HepG2 (cell line): ENCODE measurements at regions not wholly inside any gene's neighbourhood (a gene's known extent, or its start where the extent isn't known, plus 50 kb on each side); places are given as distances from the start of the nearest gene placed in this dataset.

Experiments
- ATAC-seq: fragments of 200-7000 bp; cut with Tn5 transposase; 3 replicates; pipeline ENCODE4 v1.9.1; 2020; ENCODE audit warnings: mild to moderate bottlenecking, moderate library complexity
- BruUV-seq: library from RNA; stranded (reverse); fragments of 400-500 nt; replicated peaks from 2 replicates; lab custom pipeline; 2021; lab: Mats Ljungman, UMichigan
- CTCF ChIA-PET: fragments of 300-600 bp; formaldehyde crosslinking; extraction: SDS; loops from one replicate; lab custom pipeline; 2021; ENCODE audit warnings: low total read pairs, inconsistent platforms, low intra/inter-chr PET ratio; lab: Yijun Ruan, JAX
- POLR2A ChIA-PET: fragments of 350-600 bp; sonication (Branson Sonifier 250); formaldehyde crosslinking; loops from one replicate; lab custom pipeline; 2020; ENCODE audit warnings: antibody characterized with exemption, inconsistent platforms; lab: Yijun Ruan, JAX
- DNase-seq: peaks from one replicate; pipeline ENCODE4 v3.0.0-alpha.2; 2015; ENCODE audit warnings: low spot score
- FAIRE-seq: peaks from 3 replicates; lab custom pipeline; 2011; peaks lifted over from hg19 to GRCh38; lab: Jason Lieb, UNC
- H2AFZ ChIP-seq: one replicate; pipeline ENCODE4 v1.6.1; 2011; ENCODE audit warnings: low read length, inconsistent platforms
- H3K27ac ChIP-seq: fragments of 300-600 bp; 3 replicates; pipeline ENCODE4 v1.8.0; 2011; ENCODE audit warnings: mixed run types, mild to moderate bottlenecking, mixed read lengths, low read length, inconsistent platforms; ENCODE audit not compliant: insufficient read depth; ENCODE audit errors: extremely low read length
- H3K27me3 ChIP-seq, 2 experiments: fragments of 200-600 bp in 1 of 2; 2 replicates in 1 of 2; 3 replicates in 1 of 2; pipeline versions ENCODE4 v1.6.0 to v1.8.0; 2011; ENCODE audit warnings: low read length in 2 of 2, mild to moderate bottlenecking in 2 of 2, moderate library complexity in 2 of 2, inconsistent platforms in 1 of 2; ENCODE audit not compliant: insufficient read depth in 2 of 2, control insufficient read depth in 1 of 2
- H3K36me3 ChIP-seq, 2 experiments: fragments of 200-600 bp in 1 of 2; replicated peaks in 1 of 2; 2 replicates in 1 of 2; 3 replicates in 1 of 2; pipeline versions ENCODE4 v1.5.1 to v1.8.0; 2011; ENCODE audit warnings: low read length in 2 of 2, inconsistent platforms in 1 of 2; ENCODE audit not compliant: insufficient read depth in 2 of 2, control insufficient read depth in 1 of 2
- H3K4me1 ChIP-seq: 2 replicates; pipeline ENCODE4 v1.5.1; 2012; ENCODE audit warnings: low read length, inconsistent platforms; ENCODE audit not compliant: insufficient read depth
- H3K4me2 ChIP-seq: 2 replicates; pipeline ENCODE4 v1.6.0; 2011; ENCODE audit warnings: low read depth, low read length, inconsistent platforms
- H3K4me3 ChIP-seq, 3 experiments: fragments of 200-600 bp in 1 of 3; sonication (generic), shearing (Covaris generic) in 1 of 3; replicated peaks in 1 of 3; 2 replicates each; pipeline ENCODE4 v1.5.1; 2011 to 2016; ENCODE audit warnings: low read length in 3 of 3, inconsistent platforms in 2 of 3, low read depth in 2 of 3, mild to moderate bottlenecking in 2 of 3, control low read depth in 1 of 3, mixed read lengths in 1 of 3; ENCODE audit not compliant: insufficient read depth in 1 of 3
- H3K79me2 ChIP-seq: one replicate; pipeline ENCODE4 v1.6.1; 2011; ENCODE audit warnings: low read length, inconsistent platforms; ENCODE audit not compliant: insufficient read depth
- H3K9ac ChIP-seq: 2 replicates; pipeline ENCODE4 v1.6.0; 2011; ENCODE audit warnings: mild to moderate bottlenecking, low read depth, low read length, inconsistent platforms; ENCODE audit not compliant: insufficient read depth
- H3K9me3 ChIP-seq: 2 replicates; pipeline ENCODE4 v1.5.1; 2012; ENCODE audit warnings: mild to moderate bottlenecking, low read length
- H4K20me1 ChIP-seq: 2 replicates; pipeline ENCODE4 v1.6.0; 2011; ENCODE audit warnings: inconsistent platforms, mild to moderate bottlenecking, low read length, moderate library complexity; ENCODE audit not compliant: insufficient read depth
- ELF3 ChIP-seq: IDR thresholded peaks from 2 replicates; pipeline ENCODE4 v1.6.1; 2016; ENCODE audit warnings: missing genetic modification reagents, missing compliant biosample characterization
- GABPB1 ChIP-seq: IDR thresholded peaks from 2 replicates; pipeline ENCODE4 v1.6.1; 2016; ENCODE audit warnings: mild to moderate bottlenecking, missing genetic modification reagents, moderate library complexity, missing compliant biosample characterization
- NR2F6 ChIP-seq, 2 experiments: IDR thresholded peaks; 2 replicates each; pipeline ENCODE4 v1.6.1; 2016; ENCODE audit warnings: antibody characterized with exemption in 1 of 2, mild to moderate bottlenecking in 1 of 2
- NR3C1 ChIP-seq: sonication (generic); formaldehyde crosslinking; IDR thresholded peaks from 2 replicates; pipeline ENCODE4 v1.4.0; 2020; ENCODE audit warnings: missing genetic modification reagents
- ZNF10 ChIP-seq: sonication (generic); formaldehyde crosslinking; IDR thresholded peaks from 2 replicates; pipeline ENCODE4 v1.4.0; 2020; ENCODE audit warnings: mild to moderate bottlenecking, low read depth, missing genetic modification reagents, borderline replicate concordance
- ZNF383 ChIP-seq: sonication (generic); formaldehyde crosslinking; IDR thresholded peaks from 2 replicates; pipeline ENCODE4 v1.4.0; 2020; ENCODE audit warnings: missing genetic modification reagents, mild to moderate bottlenecking, borderline replicate concordance
- ZNF644 ChIP-seq: IDR thresholded peaks from 2 replicates; pipeline ENCODE4 v1.6.1; 2016; ENCODE audit warnings: low read depth
- WGBS: methylation state at CpG from one replicate; pipeline ENCODE4 v1.1.6; 2017; ENCODE audit warnings: low lambda C conversion rate; 5-methylcytosine and 5-hydroxymethylcytosine counted together
- in situ Hi-C: cut with HindIII; loops from 2 replicates; pipeline ENCODE4 v1.10.0; 2017; ENCODE audit warnings: low pct_unique_long_range_greater_than_20kb; ENCODE audit not compliant: extremely low pct_ligation_motif_present
- intact Hi-C: fragments of 100-400 bp; cut with micrococcal nuclease; formaldehyde crosslinking; loops from one replicate; pipeline ENCODE4 v1.10.0; 2022; ENCODE audit not compliant: unreplicated experiment
- TF ChIP-seq, protein P1 (sequence below), 2 experiments: fragments of 450-650 bp in 1 of 2; sonication (generic) in 1 of 2; formaldehyde crosslinking; IDR thresholded peaks; 2 replicates each; pipeline versions ENCODE4 v1.5.0 to v1.8.0; 2020 to 2022; ENCODE audit warnings: mild to moderate bottlenecking in 1 of 2, missing genetic modification reagents in 1 of 2
- TF ChIP-seq, protein P2 (sequence below): sonication (generic); formaldehyde crosslinking; IDR thresholded peaks from 2 replicates; pipeline ENCODE4 v1.8.0; 2022; ENCODE audit warnings: missing genetic modification reagents, low read depth, mild to moderate bottlenecking, borderline replicate concordance
- TF ChIP-seq, protein P3 (sequence below): sonication (generic); formaldehyde crosslinking; IDR thresholded peaks from 2 replicates; pipeline ENCODE4 v1.4.0; 2020; ENCODE audit warnings: missing genetic modification reagents, mild to moderate bottlenecking, borderline replicate concordance
- TF ChIP-seq, protein P4 (sequence below): IDR thresholded peaks from 2 replicates; pipeline ENCODE4 v1.6.1; 2016; ENCODE audit warnings: low read depth, missing genetic modification reagents, missing compliant biosample characterization
- TF ChIP-seq, protein P5 (sequence below): sonication (generic); formaldehyde crosslinking; IDR thresholded peaks from 2 replicates; pipeline ENCODE4 v1.4.0; 2020; ENCODE audit warnings: missing genetic modification reagents, mild to moderate bottlenecking, borderline replicate concordance

DNA sequence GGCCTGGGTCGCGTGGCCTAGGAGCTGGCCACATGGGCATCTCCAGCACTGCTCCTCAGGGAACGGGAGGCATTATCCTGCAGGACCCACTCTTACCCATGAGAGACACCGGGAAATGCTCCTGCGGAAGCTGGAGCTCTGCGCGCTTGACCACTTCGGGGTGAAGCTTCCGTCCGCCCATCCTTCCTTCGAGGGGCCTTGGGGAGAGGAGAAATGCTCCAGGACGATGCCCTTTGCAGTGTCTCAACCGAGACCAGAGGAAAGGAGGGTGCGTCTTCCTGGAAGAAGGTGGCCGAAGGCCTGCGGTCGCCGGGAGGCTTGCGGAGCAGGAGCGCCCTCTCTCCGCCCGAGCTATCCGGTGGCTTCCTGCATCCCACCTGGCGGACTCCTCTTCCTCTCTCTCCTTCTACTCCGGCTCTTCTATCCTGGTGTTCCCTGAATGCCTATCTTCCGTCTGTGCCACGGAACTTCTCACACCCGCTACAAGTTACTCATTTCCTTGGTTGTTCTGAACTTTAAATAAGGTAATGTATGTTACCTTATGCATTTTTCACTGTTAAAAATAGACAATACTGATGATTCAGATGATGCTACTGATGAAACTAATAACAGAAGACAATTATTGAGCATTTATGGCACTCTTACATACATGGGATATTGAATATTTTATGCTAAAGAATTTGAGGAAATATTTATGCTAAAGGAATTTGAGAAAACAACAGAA is 91.4 kb downstream of the PRKAB2 start:
- Histone ChIP-seq H3K79me2 (no peaks in the 10 kb centered on the region), H4K20me1 (no peaks in the 10 kb centered on the region), H3K4me3 (no peak overlapping the region), H2AFZ (no peak overlapping the region), H3K4me1 (peaks cover 12% of the 10 kb centered on the region; the same call in 1 of the 2 replicates), H3K4me2 (no peak overlapping the region), H3K9ac (no peak overlapping the region), H3K9me3 (no peaks in the 10 kb centered on the region), H3K27me3 (peaks cover 0 to 23% of the 10 kb centered on the region in 2 experiments; a peak in 3 of 5 replicates), H3K36me3 (no peaks in the 10 kb centered on the region), H3K27ac (no peak overlapping the region)
- no TSS peak for BruUV-seq
- ATAC-seq = no peak
- POLR2A ChIA-PET = no interaction called here
- intact Hi-C loops (no loop called here), in situ Hi-C loops (no loop called here)
- 69% methylated on average over 22 of the region's 28 CpGs for WGBS
- DNase-seq = no peak
- no peak for FAIRE-seq
- CTCF ChIA-PET = no interaction called here
- no peak for TF ChIP-seq NR2F6 (IDR thresholded peaks at IDR 0.05)
- no peak for TF ChIP-seq NR2F6 (CRISPR knock-in tag; IDR thresholded peaks at IDR 0.05)
- TF ChIP-seq, protein P1, sequence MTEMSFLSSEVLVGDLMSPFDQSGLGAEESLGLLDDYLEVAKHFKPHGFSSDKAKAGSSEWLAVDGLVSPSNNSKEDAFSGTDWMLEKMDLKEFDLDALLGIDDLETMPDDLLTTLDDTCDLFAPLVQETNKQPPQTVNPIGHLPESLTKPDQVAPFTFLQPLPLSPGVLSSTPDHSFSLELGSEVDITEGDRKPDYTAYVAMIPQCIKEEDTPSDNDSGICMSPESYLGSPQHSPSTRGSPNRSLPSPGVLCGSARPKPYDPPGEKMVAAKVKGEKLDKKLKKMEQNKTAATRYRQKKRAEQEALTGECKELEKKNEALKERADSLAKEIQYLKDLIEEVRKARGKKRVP (CRISPR knock-in tag; IDR thresholded peaks at IDR 0.05) = no peak
- TF ChIP-seq, protein P2, sequence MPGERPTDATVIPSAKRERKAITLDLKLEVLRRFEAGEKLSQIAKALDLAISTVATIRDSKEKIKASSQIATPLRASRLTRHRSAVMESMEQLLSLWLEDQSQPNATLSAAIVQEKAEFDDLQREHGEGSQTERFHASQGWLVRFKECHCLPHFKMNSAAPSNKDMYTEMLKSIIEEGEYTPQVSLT = no peak
- TF ChIP-seq, protein P3, sequence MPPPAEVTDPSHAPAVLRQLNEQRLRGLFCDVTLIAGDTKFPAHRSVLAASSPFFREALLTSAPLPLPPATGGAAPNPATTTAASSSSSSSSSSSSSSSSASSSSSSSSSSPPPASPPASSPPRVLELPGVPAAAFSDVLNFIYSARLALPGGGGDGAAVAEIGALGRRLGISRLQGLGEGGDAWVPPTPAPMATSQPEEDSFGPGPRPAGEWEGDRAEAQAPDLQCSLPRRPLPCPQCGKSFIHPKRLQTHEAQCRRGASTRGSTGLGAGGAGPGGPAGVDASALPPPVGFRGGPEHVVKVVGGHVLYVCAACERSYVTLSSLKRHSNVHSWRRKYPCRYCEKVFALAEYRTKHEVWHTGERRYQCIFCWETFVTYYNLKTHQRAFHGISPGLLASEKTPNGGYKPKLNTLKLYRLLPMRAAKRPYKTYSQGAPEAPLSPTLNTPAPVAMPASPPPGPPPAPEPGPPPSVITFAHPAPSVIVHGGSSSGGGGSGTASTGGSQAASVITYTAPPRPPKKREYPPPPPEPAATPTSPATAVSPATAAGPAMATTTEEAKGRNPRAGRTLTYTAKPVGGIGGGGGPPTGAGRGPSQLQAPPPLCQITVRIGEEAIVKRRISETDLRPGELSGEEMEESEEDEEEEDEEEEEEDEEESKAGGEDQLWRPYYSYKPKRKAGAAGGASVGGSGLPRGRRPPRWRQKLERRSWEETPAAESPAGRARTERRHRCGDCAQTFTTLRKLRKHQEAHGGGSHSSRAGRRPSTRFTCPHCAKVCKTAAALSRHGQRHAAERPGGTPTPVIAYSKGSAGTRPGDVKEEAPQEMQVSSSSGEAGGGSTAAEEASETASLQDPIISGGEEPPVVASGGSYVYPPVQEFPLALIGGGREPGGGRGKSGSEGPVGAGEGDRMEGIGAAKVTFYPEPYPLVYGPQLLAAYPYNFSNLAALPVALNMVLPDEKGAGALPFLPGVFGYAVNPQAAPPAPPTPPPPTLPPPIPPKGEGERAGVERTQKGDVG (CRISPR knock-in tag) = no peak
- TF ChIP-seq, protein P4, sequence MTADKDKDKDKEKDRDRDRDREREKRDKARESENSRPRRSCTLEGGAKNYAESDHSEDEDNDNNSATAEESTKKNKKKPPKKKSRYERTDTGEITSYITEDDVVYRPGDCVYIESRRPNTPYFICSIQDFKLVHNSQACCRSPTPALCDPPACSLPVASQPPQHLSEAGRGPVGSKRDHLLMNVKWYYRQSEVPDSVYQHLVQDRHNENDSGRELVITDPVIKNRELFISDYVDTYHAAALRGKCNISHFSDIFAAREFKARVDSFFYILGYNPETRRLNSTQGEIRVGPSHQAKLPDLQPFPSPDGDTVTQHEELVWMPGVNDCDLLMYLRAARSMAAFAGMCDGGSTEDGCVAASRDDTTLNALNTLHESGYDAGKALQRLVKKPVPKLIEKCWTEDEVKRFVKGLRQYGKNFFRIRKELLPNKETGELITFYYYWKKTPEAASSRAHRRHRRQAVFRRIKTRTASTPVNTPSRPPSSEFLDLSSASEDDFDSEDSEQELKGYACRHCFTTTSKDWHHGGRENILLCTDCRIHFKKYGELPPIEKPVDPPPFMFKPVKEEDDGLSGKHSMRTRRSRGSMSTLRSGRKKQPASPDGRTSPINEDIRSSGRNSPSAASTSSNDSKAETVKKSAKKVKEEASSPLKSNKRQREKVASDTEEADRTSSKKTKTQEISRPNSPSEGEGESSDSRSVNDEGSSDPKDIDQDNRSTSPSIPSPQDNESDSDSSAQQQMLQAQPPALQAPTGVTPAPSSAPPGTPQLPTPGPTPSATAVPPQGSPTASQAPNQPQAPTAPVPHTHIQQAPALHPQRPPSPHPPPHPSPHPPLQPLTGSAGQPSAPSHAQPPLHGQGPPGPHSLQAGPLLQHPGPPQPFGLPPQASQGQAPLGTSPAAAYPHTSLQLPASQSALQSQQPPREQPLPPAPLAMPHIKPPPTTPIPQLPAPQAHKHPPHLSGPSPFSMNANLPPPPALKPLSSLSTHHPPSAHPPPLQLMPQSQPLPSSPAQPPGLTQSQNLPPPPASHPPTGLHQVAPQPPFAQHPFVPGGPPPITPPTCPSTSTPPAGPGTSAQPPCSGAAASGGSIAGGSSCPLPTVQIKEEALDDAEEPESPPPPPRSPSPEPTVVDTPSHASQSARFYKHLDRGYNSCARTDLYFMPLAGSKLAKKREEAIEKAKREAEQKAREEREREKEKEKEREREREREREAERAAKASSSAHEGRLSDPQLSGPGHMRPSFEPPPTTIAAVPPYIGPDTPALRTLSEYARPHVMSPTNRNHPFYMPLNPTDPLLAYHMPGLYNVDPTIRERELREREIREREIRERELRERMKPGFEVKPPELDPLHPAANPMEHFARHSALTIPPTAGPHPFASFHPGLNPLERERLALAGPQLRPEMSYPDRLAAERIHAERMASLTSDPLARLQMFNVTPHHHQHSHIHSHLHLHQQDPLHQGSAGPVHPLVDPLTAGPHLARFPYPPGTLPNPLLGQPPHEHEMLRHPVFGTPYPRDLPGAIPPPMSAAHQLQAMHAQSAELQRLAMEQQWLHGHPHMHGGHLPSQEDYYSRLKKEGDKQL (CRISPR knock-in tag) = no peak
- no peak for TF ChIP-seq ZNF644 (CRISPR knock-in tag)
- TF ChIP-seq ZNF383 = no peak
- TF ChIP-seq ZNF10 (CRISPR knock-in tag) = no peak
- TF ChIP-seq, protein P5, sequence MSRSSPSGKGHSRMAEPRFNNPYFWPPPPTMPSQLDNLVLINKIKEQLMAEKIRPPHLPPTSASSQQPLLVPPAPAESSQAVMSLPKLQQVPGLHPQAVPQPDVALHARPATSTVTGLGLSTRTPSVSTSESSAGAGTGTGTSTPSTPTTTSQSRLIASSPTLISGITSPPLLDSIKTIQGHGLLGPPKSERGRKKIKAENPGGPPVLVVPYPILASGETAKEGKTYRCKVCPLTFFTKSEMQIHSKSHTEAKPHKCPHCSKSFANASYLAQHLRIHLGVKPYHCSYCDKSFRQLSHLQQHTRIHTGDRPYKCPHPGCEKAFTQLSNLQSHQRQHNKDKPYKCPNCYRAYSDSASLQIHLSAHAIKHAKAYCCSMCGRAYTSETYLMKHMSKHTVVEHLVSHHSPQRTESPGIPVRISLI (CRISPR knock-in tag) = no peak
- TF ChIP-seq NR3C1 (CRISPR knock-in tag) = no peak
- TF ChIP-seq ELF3 (CRISPR knock-in tag) = no peak
- TF ChIP-seq GABPB1 (CRISPR knock-in tag) = no peak
